Lower leg skin (tissue), 4 donors: ENCODE measurements at regions not wholly inside any gene's neighbourhood (a gene's known extent, or its start where the extent isn't known, plus 50 kb on each side); places are given as distances from the start of the nearest gene placed in this dataset.

Experiments used
- DNase-seq, 2 donors: peaks; one replicate each; pipeline ENCODE4 v3.0.0-alpha.2; 2019; ENCODE audit warnings: low spot score in 2 of 2
- H3K4me3 ChIP-seq: fragments of 200-600 bp; sonication (generic); 2 replicates; pipeline ENCODE4 v1.5.1; 2017; ENCODE audit warnings: mild to moderate bottlenecking, low read depth; ENCODE audit not compliant: poor library complexity, severe bottlenecking
- CTCF ChIP-seq, 3 donors: fragments of 450-650 bp; IDR thresholded peaks; one replicate each; pipeline ENCODE4 v1.5.1; 2016; ENCODE audit warnings: antibody characterized with exemption in 3 of 3, mild to moderate bottlenecking in 3 of 3, moderate library complexity in 2 of 3
- POLR2A ChIP-seq, 2 donors: fragments of 450-650 bp; IDR thresholded peaks; one replicate each; pipeline ENCODE4 v1.6.1; 2016 to 2017; ENCODE audit warnings: antibody characterized with exemption in 2 of 2, mild to moderate bottlenecking in 1 of 2, moderate library complexity in 1 of 2
- WGBS, 2 donors: methylation state at CpG; one replicate each; pipeline ENCODE4 v1.1.5; 2018; 5-methylcytosine and 5-hydroxymethylcytosine counted together
- intact Hi-C: fragments of 100-400 bp; cut with DNase I; formaldehyde crosslinking; loops from one replicate; pipeline ENCODE4 v1.15.0; 2023; ENCODE audit warnings: low total_unique reads

- TF ChIP-seq CTCF (IDR thresholded peaks at IDR 0.05), result no peak
- TF ChIP-seq POLR2A (IDR thresholded peaks at IDR 0.05), result no peak
- H3K4me3 ChIP-seq, result no peak overlapping the region
- DNase-seq, result no peak
- 63 to 68% methylated on average over 8 to 10 of the region's 10 CpGs for whole genome bisulfite sequencing, 2 donors
- intact Hi-C loops, result no loop called here
Measured at GRCh38 chr2:66661253-66662173, 226.6 kb downstream of the MEIS1 start.

GRCh38 chr2:66665124-66665984, 230.4 kb downstream of the MEIS1 start:
- DNase-seq, result no peak
- no peak overlapping the region for H3K4me3 ChIP-seq
- WGBS, 2 donors, result 49 to 66% methylated on average over 5 of the region's 5 CpGs
- intact Hi-C loops, result no loop called here
- TF ChIP-seq POLR2A (IDR thresholded peaks at IDR 0.05) (no peak), CTCF (IDR thresholded peaks at IDR 0.05) (no peak)

GRCh38 chr2:66667301-66667700, 232.4 kb downstream of the MEIS1 start:
- no peak for DNase-seq
- 64 to 68% methylated on average over 4 of the region's 4 CpGs for WGBS, 2 donors
- intact Hi-C loops, result no loop called here

GRCh38 chr2:66673286-66673685, 238.4 kb downstream of the MEIS1 start:
- WGBS, 2 donors, result 94 to 95% methylated on average over 2 of the region's 2 CpGs
- intact Hi-C loops, result no loop called here
- no peak overlapping the region for H3K4me3 ChIP-seq
- TF ChIP-seq CTCF (IDR thresholded peaks at IDR 0.05), result no peak
- no peak for TF ChIP-seq POLR2A (IDR thresholded peaks at IDR 0.05)
- no peak for DNase-seq

More at GRCh38 chr2:66667301-66667700, 232.4 kb downstream of the MEIS1 start:
- no peak for TF ChIP-seq POLR2A (IDR thresholded peaks at IDR 0.05)
- TF ChIP-seq CTCF (IDR thresholded peaks at IDR 0.05), result no peak
- H3K4me3 ChIP-seq, result no peak overlapping the region

- intact Hi-C loops, result no loop called here
- no peak for DNase-seq
- TF ChIP-seq POLR2A (IDR thresholded peaks at IDR 0.05) (no peak), CTCF (IDR thresholded peaks at IDR 0.05) (no peak)
- no peak overlapping the region for H3K4me3 ChIP-seq
- WGBS, 2 donors, result 86 to 87% methylated on average over 1 of the region's 1 CpG
Measured at GRCh38 chr2:66674087-66674486, 239.2 kb downstream of the MEIS1 start.
